ENCODE measurements at regions not wholly inside any gene's neighbourhood (a gene's known extent, or its start where the extent isn't known, plus 50 kb on each side); places are given as distances from the start of the nearest gene placed in this dataset.

- in situ Hi-C loops (cut with MboI; ENCODE audit: low pct_unique_long_range_greater_than_20kb, low sequenced_read_pairs) = no loop called here
- no peak for DNase-seq
Measured at GRCh38 chr4:7128644-7129043, 60.8 kb upstream of the GRPEL1 start.

GRCh38 chr4:7128234-7128633 lies 60.4 kb upstream of the GRPEL1 start:
- DNase-seq = no peak
- in situ Hi-C loops (cut with MboI; ENCODE audit: low pct_unique_long_range_greater_than_20kb, low sequenced_read_pairs) = no loop called here

- in situ Hi-C loops (cut with MboI; ENCODE audit: low pct_unique_long_range_greater_than_20kb, low sequenced_read_pairs) = no loop called here
- no peak for DNase-seq
Measured at GRCh38 chr4:7127576-7127975, 59.7 kb upstream of the GRPEL1 start.

GRCh38 chr4:7126981-7127380 lies 59.1 kb upstream of the GRPEL1 start:
- no peak for DNase-seq
- in situ Hi-C loops (cut with MboI; ENCODE audit: low pct_unique_long_range_greater_than_20kb, low sequenced_read_pairs) = no loop called here

- in situ Hi-C loops (cut with MboI; ENCODE audit: low pct_unique_long_range_greater_than_20kb, low sequenced_read_pairs) = no loop called here
- DNase-seq = no peak
Measured at GRCh38 chr4:7124689-7125442, 57.0 kb upstream of the GRPEL1 start.

- DNase-seq = no peak
- in situ Hi-C loops (cut with MboI; ENCODE audit: low pct_unique_long_range_greater_than_20kb, low sequenced_read_pairs) = no loop called here
Measured at GRCh38 chr4:7121866-7122653, 54.2 kb upstream of the GRPEL1 start.

- no peak for DNase-seq
- in situ Hi-C loops (cut with MboI; ENCODE audit: low pct_unique_long_range_greater_than_20kb, low sequenced_read_pairs) = no loop called here
Measured at GRCh38 chr4:7121174-7121573, 53.3 kb upstream of the GRPEL1 start.

GRCh38 chr4:7120341-7120740 lies 52.5 kb upstream of the GRPEL1 start:
- no peak for DNase-seq
- in situ Hi-C loops (cut with MboI; ENCODE audit: low pct_unique_long_range_greater_than_20kb, low sequenced_read_pairs) = no loop called here

- in situ Hi-C loops (cut with MboI; ENCODE audit: low pct_unique_long_range_greater_than_20kb, low sequenced_read_pairs) = no loop called here
- DNase-seq = no peak
Measured at GRCh38 chr4:7118013-7118832, 50.4 kb upstream of the GRPEL1 start.

Data from KBM-7 (cell line).